ENCODE measurements at regions not wholly inside any gene's neighbourhood (a gene's known extent, or its start where the extent isn't known, plus 50 kb on each side); places are given as distances from the start of the nearest gene placed in this dataset.
A peak's percentile ranks its signal among the peaks of the same experiment; 100 is the strongest.

DNA sequence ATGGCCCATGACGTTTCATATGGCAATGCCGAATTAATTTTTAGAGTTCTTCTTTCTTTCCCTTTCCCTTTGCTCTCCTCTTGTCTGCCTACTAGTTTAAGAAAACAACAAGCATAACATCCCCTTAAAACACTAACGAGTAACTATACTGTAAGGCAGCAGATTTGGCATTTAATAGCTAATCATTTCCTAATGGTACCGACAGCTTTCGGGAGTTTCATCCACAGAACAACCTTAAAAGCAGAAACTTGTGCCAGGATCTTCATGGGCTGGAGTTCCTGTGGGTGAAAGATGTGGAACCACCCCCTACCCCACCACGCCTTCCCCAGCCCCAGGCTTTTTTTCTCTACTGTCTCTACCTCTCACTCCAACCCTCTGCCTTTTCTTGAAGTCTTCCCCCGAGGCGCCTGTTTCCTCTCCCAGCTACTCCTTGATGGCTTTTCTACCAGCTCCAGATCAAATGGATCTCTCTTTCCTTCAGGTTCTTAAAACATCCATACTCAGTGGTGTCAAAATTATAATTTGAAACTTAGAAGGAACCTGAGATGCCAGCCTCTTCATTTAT is 319.5 kb downstream of the PIK3R1 start:
- H3K27ac ChIP-seq: no peak overlapping the region
- H3K27me3 ChIP-seq: no peaks in the 10 kb centered on the region

GRCh38 chr5:68538814-68539420 is 323.4 kb downstream of the PIK3R1 start:
- Histone ChIP-seq H3K4me1 (no peaks in the 10 kb centered on the region), H3K4me3 (no peak overlapping the region), H3K27me3 (no peaks in the 10 kb centered on the region), H3K36me3 (no peaks in the 10 kb centered on the region), H3K27ac (no peak overlapping the region), H3K9me3 (no peaks in the 10 kb centered on the region)
- intact Hi-C loops (cut with DNase I): no loop called here
- TF ChIP-seq CTCF (IDR thresholded peaks at IDR 0.05): no peak
- no peak for ATAC-seq
- DNase-seq: no peak

More for the DNA sequence above, 319.5 kb downstream of the PIK3R1 start:
- ATAC-seq (no peak), DNase-seq (no peak)
- TF ChIP-seq CTCF (IDR thresholded peaks at IDR 0.05): no peak
- Histone ChIP-seq H3K36me3 (no peaks in the 10 kb centered on the region), H3K4me3 (no peak overlapping the region), H3K9me3 (no peaks in the 10 kb centered on the region), H3K4me1 (no peaks in the 10 kb centered on the region)
- intact Hi-C loops (cut with DNase I): no loop called here

DNA sequence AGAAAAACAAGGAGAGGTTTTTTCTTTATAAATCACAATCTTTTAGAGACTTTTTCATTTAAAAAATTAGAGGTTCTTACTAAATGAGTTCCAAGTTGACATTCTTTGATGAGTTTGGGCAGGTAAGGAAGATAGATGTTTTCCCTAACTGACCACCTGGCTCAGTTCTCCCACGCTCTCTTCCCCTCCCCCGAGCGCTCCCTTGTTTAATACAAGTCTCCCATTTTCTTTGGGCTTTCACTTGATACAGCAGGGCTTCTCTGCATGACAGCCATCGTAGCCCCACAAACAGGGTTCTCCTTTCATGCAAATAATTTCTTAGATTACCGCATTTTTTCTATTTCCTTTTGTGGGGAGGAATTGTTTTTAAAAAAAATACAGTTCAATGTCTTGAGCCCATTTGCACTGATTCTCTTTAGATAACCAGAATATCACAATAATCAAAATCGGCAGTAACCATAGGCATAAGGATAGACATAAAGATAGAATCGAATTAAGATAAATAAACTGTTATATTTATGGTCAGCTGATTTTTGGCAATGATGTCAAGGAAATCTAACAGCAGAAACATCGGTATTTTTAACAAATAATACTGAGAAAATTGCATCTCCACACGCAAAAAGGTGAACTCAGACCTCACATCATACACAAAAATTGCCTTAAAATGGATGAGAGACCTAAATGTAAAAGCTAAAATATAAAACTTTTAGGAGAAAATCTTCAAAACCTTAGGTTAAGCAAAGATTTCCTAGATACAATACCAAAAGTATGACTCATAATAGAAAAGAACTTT is 325.4 kb downstream of the PIK3R1 start:
- Histone ChIP-seq H3K27ac (no peak overlapping the region), H3K27me3 (no peaks in the 10 kb centered on the region), H3K4me1 (no peaks in the 10 kb centered on the region), H3K4me3 (no peak overlapping the region), H3K36me3 (no peaks in the 10 kb centered on the region), H3K9me3 (no peaks in the 10 kb centered on the region)
- no peak for TF ChIP-seq CTCF (IDR thresholded peaks at IDR 0.05)
- intact Hi-C loops (cut with DNase I): no loop called here
- no peak for DNase-seq
- no peak for ATAC-seq

DNA sequence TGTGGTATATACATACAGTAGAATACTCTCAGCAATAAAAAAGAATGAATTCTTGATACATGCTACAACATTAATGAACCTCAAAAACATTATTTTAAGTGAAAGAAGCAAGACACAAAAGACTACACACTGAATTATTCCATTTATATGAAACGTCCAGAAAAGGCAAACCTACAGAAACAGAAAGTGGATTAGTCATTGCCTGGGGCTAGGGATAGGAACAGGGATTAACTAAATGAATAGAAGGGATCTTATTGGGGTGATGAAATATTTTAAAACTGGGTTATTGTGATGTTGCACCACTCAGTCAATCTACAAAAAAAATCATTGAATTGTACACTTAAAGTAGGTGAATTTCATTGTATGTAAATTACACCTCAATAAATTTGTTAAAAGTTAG is 326.7 kb downstream of the PIK3R1 start:
- ATAC-seq: no peak
- no peaks in the 10 kb centered on the region for H3K27me3 ChIP-seq
- H3K36me3 ChIP-seq: no peaks in the 10 kb centered on the region
- no peaks in the 10 kb centered on the region for H3K9me3 ChIP-seq
- no peak for DNase-seq
- H3K4me3 ChIP-seq: no peak overlapping the region
- intact Hi-C loops (cut with DNase I): no loop called here
- TF ChIP-seq CTCF (IDR thresholded peaks at IDR 0.05): no peak
- no peaks in the 10 kb centered on the region for H3K4me1 ChIP-seq
- H3K27ac ChIP-seq: no peak overlapping the region

GRCh38 chr5:68543212-68543611 is 327.7 kb downstream of the PIK3R1 start:
- Histone ChIP-seq H3K27ac (no peak overlapping the region), H3K9me3 (no peaks in the 10 kb centered on the region), H3K36me3 (no peaks in the 10 kb centered on the region), H3K27me3 (no peaks in the 10 kb centered on the region), H3K4me1 (no peaks in the 10 kb centered on the region), H3K4me3 (no peak overlapping the region)
- intact Hi-C loops (cut with DNase I): no loop called here
- ATAC-seq (peak; percentile 16), DNase-seq (no peak)
- TF ChIP-seq CTCF (IDR thresholded peaks at IDR 0.05): no peak
